ENCODE measurements at regions not wholly inside any gene's neighbourhood (a gene's known extent, or its start where the extent isn't known, plus 50 kb on each side); places are given as distances from the start of the nearest gene placed in this dataset.

DNA sequence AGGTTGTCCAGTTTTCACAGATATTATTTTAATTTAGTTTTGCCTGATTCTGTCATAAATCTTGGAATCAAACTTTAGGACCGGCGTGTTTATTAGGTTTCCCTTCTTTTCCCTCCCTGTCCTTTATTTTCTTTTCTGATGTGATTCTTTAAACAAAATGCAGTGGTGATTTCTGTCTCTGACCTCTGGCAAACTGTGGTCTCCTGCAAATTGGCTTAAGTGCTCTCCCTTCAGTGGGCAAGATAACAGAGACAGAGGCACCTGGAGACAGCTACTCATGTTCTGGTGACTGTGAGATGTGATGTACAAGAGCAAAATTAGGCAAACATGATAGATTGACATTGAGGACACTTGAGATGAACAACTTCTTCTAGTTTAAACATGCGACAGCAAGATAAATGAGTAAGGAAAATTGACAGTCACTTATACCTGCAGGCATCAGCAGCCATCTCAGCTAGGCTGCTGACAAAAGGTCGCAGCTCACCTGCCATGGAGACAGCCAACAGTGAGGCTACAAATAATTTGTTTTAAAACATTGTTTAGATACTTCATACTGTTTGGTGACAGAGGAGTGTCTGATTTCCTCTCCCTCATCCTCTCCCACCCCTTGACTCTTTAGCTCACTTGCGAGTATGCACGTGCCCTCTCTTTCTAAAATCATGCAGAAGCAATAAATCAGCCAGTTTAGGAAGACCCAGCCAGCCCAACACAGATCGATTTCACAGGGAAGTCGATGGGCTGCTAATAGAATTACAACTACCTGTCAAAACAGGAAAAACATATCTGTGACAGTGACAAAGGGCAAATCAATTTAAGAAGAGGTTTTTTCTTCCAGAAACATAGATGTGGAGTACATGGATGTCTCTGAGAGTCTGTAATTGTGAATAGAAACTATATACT, 63.4 kb upstream of the MAP3K7 start:
- TF ChIP-seq CTCF (conservative IDR thresholded peaks at IDR 0.05 in 1 of 2, IDR thresholded peaks at IDR 0.05 in 1 of 2; ENCODE audit: extremely low read depth in 1 of 2, insufficient read depth in 1 of 2, low read depth in 1 of 2, low read length in 2 of 2): no peak
- TF ChIP-seq EZH2 (IDR thresholded peaks at IDR 0.05; ENCODE audit: borderline replicate concordance, low read length): no peak

Data from mammary epithelial cell (primary cell).